Activated T-cell treated with anti-CD3 and anti-CD28 coated beads, Interleukin-2, amount 50 U/mL, for 4 hours (primary cell): ENCODE measurements at regions not wholly inside any gene's neighbourhood (a gene's known extent, or its start where the extent isn't known, plus 50 kb on each side); places are given as distances from the start of the nearest gene placed in this dataset.
"Not testable (repeated sequence)": the region's sequence is repeated elsewhere in the genome, so short reads cannot be mapped to it uniquely, and the experiment has no call there.

Experiments used
- ATAC-seq, 2 donors: fragments of 200-7000 bp; cut with Tn5 transposase; one replicate each; pipeline ENCODE4 v1.10.0; 2021
- DNase-seq: peaks from one replicate; pipeline ENCODE4 v3.0.0-alpha.2; 2020
- H3K27me3 Mint-ChIP-seq: one replicate; pipeline ENCODE4 v1.8.0; 2021; ENCODE audit warnings: low read depth, mixed read lengths
- H3K36me3 Mint-ChIP-seq: one replicate; pipeline ENCODE4 v1.8.0; 2022; ENCODE audit warnings: mixed read lengths; ENCODE audit not compliant: insufficient read depth
- H3K4me1 Mint-ChIP-seq: one replicate; pipeline ENCODE4 v1.8.0; 2021; ENCODE audit warnings: low read depth, mixed read lengths
- H3K4me3 Mint-ChIP-seq: one replicate; pipeline ENCODE4 v1.8.0; 2021; ENCODE audit warnings: mild to moderate bottlenecking, moderate library complexity, mixed read lengths
- H3K9me3 Mint-ChIP-seq: one replicate; pipeline ENCODE4 v1.8.0; 2021; ENCODE audit warnings: mixed read lengths

- no peak for DNase-seq
- Mint-ChIP-seq H3K4me3 (no peak overlapping the region), H3K27me3 (peaks cover 5% of the 10 kb centered on the region), H3K4me1 (no peaks in the 10 kb centered on the region), H3K36me3 (no peaks in the 10 kb centered on the region), H3K9me3 (no peaks in the 10 kb centered on the region)
- no peak for ATAC-seq
These were observed 156.9 kb downstream of the AKR1D1 start for GRCh38 chr7:138233189-138233588.

GRCh38 chr7:138235207-138235606 is 158.9 kb downstream of the AKR1D1 start:
- peaks cover 5% of the 10 kb centered on the region for H3K27me3 Mint-ChIP-seq
- ATAC-seq (no peak), DNase-seq (no peak)
- H3K4me1 Mint-ChIP-seq: no peaks in the 10 kb centered on the region
- H3K4me3 Mint-ChIP-seq: no peak overlapping the region
- no peaks in the 10 kb centered on the region for H3K36me3 Mint-ChIP-seq
- no peaks in the 10 kb centered on the region for H3K9me3 Mint-ChIP-seq

- ATAC-seq: no peak
- H3K4me1 Mint-ChIP-seq: no peaks in the 10 kb centered on the region
- peaks cover 1% of the 10 kb centered on the region for H3K27me3 Mint-ChIP-seq
- H3K4me3 Mint-ChIP-seq: no peak overlapping the region
- H3K9me3 Mint-ChIP-seq: no peaks in the 10 kb centered on the region
- no peaks in the 10 kb centered on the region for H3K36me3 Mint-ChIP-seq
- no peak for DNase-seq
These were observed 161.7 kb downstream of the AKR1D1 start for GRCh38 chr7:138237995-138238394.

- H3K4me1 Mint-ChIP-seq: no peaks in the 10 kb centered on the region
- no peak for ATAC-seq
- H3K36me3 Mint-ChIP-seq: no peaks in the 10 kb centered on the region
- no peak for DNase-seq
- H3K4me3 Mint-ChIP-seq: no peak overlapping the region
- H3K27me3 Mint-ChIP-seq: peaks cover 1% of the 10 kb centered on the region
- no peaks in the 10 kb centered on the region for H3K9me3 Mint-ChIP-seq
These were observed 162.7 kb downstream of the AKR1D1 start for GRCh38 chr7:138238734-138239659.

GRCh38 chr7:138243430-138243829 is 167.2 kb downstream of the AKR1D1 start:
- Mint-ChIP-seq H3K27me3 (no peaks in the 10 kb centered on the region), H3K9me3 (peaks cover 8% of the 10 kb centered on the region), H3K4me3 (no peak overlapping the region), H3K36me3 (no peaks in the 10 kb centered on the region), H3K4me1 (no peaks in the 10 kb centered on the region)
- DNase-seq (no peak), ATAC-seq (no peak)

GRCh38 chr7:138243836-138244235 is 167.6 kb downstream of the AKR1D1 start:
- ATAC-seq (no peak), DNase-seq (no peak)
- Mint-ChIP-seq H3K4me3 (no peak overlapping the region), H3K36me3 (no peaks in the 10 kb centered on the region), H3K4me1 (no peaks in the 10 kb centered on the region), H3K27me3 (no peaks in the 10 kb centered on the region), H3K9me3 (peaks cover 8% of the 10 kb centered on the region)

- H3K4me3 Mint-ChIP-seq: no peak overlapping the region
- H3K27me3 Mint-ChIP-seq: no peaks in the 10 kb centered on the region
- peaks cover 8% of the 10 kb centered on the region for H3K9me3 Mint-ChIP-seq
- DNase-seq (no peak), ATAC-seq (no peak)
- no peaks in the 10 kb centered on the region for H3K36me3 Mint-ChIP-seq
- H3K4me1 Mint-ChIP-seq: no peaks in the 10 kb centered on the region
These were observed 168.3 kb downstream of the AKR1D1 start for GRCh38 chr7:138244606-138245005.

- Mint-ChIP-seq H3K27me3 (no peaks in the 10 kb centered on the region), H3K4me3 (no peak overlapping the region), H3K36me3 (no peaks in the 10 kb centered on the region), H3K9me3 (peaks cover 8% of the 10 kb centered on the region), H3K4me1 (no peaks in the 10 kb centered on the region)
- DNase-seq: no peak
- ATAC-seq: no peak
These were observed 169.0 kb downstream of the AKR1D1 start for GRCh38 chr7:138245216-138245615.

- H3K4me1 Mint-ChIP-seq: no peaks in the 10 kb centered on the region
- no peak for ATAC-seq
These were observed 169.4 kb downstream of the AKR1D1 start for GRCh38 chr7:138245682-138246081.

GRCh38 chr7:138246428-138246827 is 170.2 kb downstream of the AKR1D1 start:
- ATAC-seq (no peak), DNase-seq (no peak)
- no peak overlapping the region for H3K4me3 Mint-ChIP-seq
- H3K36me3 Mint-ChIP-seq: no peaks in the 10 kb centered on the region
- peaks cover 8% of the 10 kb centered on the region for H3K9me3 Mint-ChIP-seq
- H3K4me1 Mint-ChIP-seq: no peaks in the 10 kb centered on the region
- H3K27me3 Mint-ChIP-seq: no peaks in the 10 kb centered on the region

More at GRCh38 chr7:138245682-138246081, 169.4 kb downstream of the AKR1D1 start:
- no peak for DNase-seq
- peaks cover 8% of the 10 kb centered on the region for H3K9me3 Mint-ChIP-seq
- H3K4me3 Mint-ChIP-seq: no peak overlapping the region
- no peaks in the 10 kb centered on the region for H3K27me3 Mint-ChIP-seq
- H3K36me3 Mint-ChIP-seq: no peaks in the 10 kb centered on the region

GRCh38 chr7:138247081-138247480 is 170.8 kb downstream of the AKR1D1 start:
- peaks cover 8% of the 10 kb centered on the region for H3K9me3 Mint-ChIP-seq
- DNase-seq: no peak
- H3K4me1 Mint-ChIP-seq: no peaks in the 10 kb centered on the region
- H3K27me3 Mint-ChIP-seq: no peaks in the 10 kb centered on the region
- ATAC-seq: no peak
- H3K36me3 Mint-ChIP-seq: no peaks in the 10 kb centered on the region
- H3K4me3 Mint-ChIP-seq: no peak overlapping the region

- H3K4me3 Mint-ChIP-seq: no peak overlapping the region
- ATAC-seq (no peak), DNase-seq (no peak)
- H3K4me1 Mint-ChIP-seq: no peaks in the 10 kb centered on the region
- no peaks in the 10 kb centered on the region for H3K27me3 Mint-ChIP-seq
- no peaks in the 10 kb centered on the region for H3K36me3 Mint-ChIP-seq
- H3K9me3 Mint-ChIP-seq: peaks cover 8% of the 10 kb centered on the region
These were observed 171.5 kb downstream of the AKR1D1 start for GRCh38 chr7:138247568-138248333.

- ATAC-seq: no peak
These were observed 172.3 kb downstream of the AKR1D1 start for GRCh38 chr7:138248609-138249008.

GRCh38 chr7:138249975-138250374 is 173.7 kb downstream of the AKR1D1 start:
- Mint-ChIP-seq H3K9me3 (peaks cover 8% of the 10 kb centered on the region), H3K4me1 (no peaks in the 10 kb centered on the region), H3K36me3 (no peaks in the 10 kb centered on the region), H3K4me3 (no peak overlapping the region), H3K27me3 (no peaks in the 10 kb centered on the region)
- ATAC-seq (no peak), DNase-seq (no peak)

More at GRCh38 chr7:138248609-138249008, 172.3 kb downstream of the AKR1D1 start:
- Mint-ChIP-seq H3K4me3 (no peak overlapping the region), H3K4me1 (no peaks in the 10 kb centered on the region), H3K9me3 (peaks cover 8% of the 10 kb centered on the region), H3K27me3 (no peaks in the 10 kb centered on the region), H3K36me3 (no peaks in the 10 kb centered on the region)
- no peak for DNase-seq

- H3K36me3 Mint-ChIP-seq, H3K9me3 Mint-ChIP-seq, H3K4me1 Mint-ChIP-seq, DNase-seq, ATAC-seq, H3K4me3 Mint-ChIP-seq, H3K27me3 Mint-ChIP-seq: not testable (repeated sequence)
These were observed 176.4 kb downstream of the AKR1D1 start for GRCh38 chr7:138252666-138253065.
